GM18498 (cell line): ENCODE measurements at regions not wholly inside any gene's neighbourhood (a gene's known extent, or its start where the extent isn't known, plus 50 kb on each side); places are given as distances from the start of the nearest gene placed in this dataset.

ENCODE experiments used
- ATAC-seq: cut with Tn5 transposase; IDR thresholded peaks from one replicate; pipeline ENCODE4 v1.9.1; 2021; ENCODE audit warnings: mild to moderate bottlenecking, moderate library complexity; ENCODE audit not compliant: unreplicated experiment

DNA sequence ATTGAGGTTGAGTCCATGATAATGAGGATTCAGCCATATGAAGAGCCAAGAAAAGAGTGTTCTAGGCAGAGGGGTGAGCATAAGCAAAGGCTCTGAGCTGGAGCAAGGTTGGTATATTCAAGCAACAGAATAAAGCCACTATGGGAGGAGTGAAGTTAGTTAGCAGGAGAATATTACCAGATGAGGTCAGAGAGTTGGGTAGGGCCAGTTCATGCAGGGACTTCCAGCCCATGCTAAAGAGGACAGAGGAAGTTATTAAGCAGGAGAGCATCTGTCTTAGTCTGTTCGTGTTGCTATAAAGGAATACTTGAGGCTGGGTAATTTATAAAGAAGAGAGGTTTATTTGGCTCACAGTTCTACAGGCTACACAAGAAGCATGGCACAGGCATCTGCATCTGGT lies 57.1 kb upstream of the ATG10 start:
- ATAC-seq, result no peak

- ATAC-seq, result no peak
Observed at GRCh38 chr5:81912933-81913332, 58.9 kb upstream of the ATG10 start.

- peak; percentile 91 for ATAC-seq
Observed at GRCh38 chr5:81909677-81910076, 62.1 kb upstream of the ATG10 start.

GRCh38 chr5:81908771-81909170 lies 63.1 kb upstream of the ATG10 start:
- ATAC-seq, result no peak

DNA sequence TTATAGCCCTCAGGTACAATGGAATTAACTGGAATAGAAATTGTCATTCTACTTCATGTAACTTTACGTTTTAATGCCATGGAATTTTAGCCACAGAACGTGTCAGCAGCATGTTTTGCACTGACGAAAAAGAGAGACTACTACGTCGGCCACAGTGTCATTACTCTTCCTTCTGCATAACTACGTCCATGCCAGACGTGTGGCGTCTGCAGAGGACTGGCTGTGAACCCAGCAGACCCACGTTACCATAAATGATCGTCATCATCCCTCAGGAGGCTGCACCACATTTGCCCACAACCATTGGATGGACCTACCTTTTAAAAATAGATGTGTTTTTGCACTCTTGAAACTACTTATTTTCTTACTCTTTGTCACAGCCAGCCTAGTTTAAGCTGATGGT lies 63.8 kb upstream of the ATG10 start:
- no peak for ATAC-seq

GRCh38 chr5:81907012-81907635 lies 64.7 kb upstream of the ATG10 start:
- ATAC-seq, result no peak

DNA sequence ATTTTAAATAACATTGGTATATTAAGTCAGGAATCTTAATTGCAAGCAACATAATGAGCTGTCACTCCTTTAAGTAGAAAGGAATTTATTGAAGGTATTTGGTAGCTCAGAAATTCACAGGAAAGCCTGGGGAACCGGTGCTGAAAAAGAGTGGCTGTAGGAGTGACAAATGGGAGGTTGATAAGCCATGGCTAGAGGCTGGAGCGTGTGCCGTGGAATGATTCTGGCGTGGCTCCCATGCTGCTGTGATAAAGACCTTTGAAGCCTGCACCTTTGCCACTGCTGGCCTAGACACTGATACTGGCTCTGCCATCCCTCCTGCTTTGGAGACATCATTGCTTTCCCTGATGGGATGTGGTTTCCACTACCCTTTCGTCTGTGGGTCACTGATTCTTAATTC lies 65.7 kb upstream of the ATG10 start:
- no peak for ATAC-seq

- no peak for ATAC-seq
Observed at GRCh38 chr5:81904861-81905260, 67.0 kb upstream of the ATG10 start.

- no peak for ATAC-seq
Observed at GRCh38 chr5:81904166-81904565, 67.7 kb upstream of the ATG10 start.

DNA sequence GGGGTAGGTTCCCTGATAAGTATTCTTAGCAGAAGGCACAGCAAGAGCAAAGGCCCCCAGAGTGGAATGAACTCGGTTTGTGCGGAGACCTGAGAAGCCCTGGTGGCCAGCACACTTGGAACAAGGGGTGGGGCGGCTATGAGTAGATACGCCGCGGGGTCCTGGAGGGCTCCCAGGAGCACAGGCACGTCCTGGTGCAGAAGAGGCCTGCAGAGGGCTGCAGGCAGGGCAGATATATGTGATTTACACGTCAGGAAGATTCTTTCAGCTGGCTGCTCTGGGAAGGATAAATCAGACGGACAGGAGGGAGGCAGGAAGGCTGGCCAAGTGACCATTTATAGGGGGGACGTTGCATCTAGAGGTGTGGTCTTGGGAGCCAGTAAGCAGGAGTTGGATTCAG lies 70.2 kb upstream of the ATG10 start:
- no peak for ATAC-seq

GRCh38 chr5:81899123-81899522 lies 72.7 kb upstream of the ATG10 start:
- no peak for ATAC-seq

- ATAC-seq, result no peak
Observed at GRCh38 chr5:81898403-81898802, 73.4 kb upstream of the ATG10 start.

GRCh38 chr5:81896764-81897163 lies 75.1 kb upstream of the ATG10 start:
- no peak for ATAC-seq

- ATAC-seq, result no peak
Observed at GRCh38 chr5:81895307-81895706, 76.5 kb upstream of the ATG10 start.

GRCh38 chr5:81893961-81894360 lies 77.9 kb upstream of the ATG10 start:
- no peak for ATAC-seq

- no peak for ATAC-seq
Observed at GRCh38 chr5:81884871-81885270, 87.0 kb upstream of the ATG10 start.

DNA sequence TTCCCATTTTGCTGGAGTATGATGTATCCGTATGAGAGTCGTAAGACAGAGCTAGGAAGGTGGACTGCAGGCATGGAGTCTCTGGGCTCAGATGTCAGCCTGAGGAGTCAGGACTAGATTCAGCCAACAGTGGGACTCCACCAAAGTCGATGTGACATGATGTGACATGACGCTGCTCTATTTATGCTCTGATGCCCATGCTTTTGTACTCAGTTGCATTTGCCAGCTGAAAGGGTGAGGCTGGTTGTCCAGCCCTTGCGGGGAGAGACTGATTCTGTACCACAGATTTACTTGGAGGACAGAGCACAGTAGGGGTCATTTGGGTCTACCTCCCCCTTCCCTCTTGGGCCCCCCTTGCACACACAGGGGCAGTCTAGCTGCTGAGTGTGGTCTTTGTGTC lies 88.5 kb upstream of the ATG10 start:
- ATAC-seq, result no peak

- ATAC-seq, result no peak
Observed at GRCh38 chr5:81881595-81881994, 90.2 kb upstream of the ATG10 start.

GRCh38 chr5:81879936-81880335 lies 91.9 kb upstream of the ATG10 start:
- no peak for ATAC-seq

GRCh38 chr5:81878333-81878732 lies 93.5 kb upstream of the ATG10 start:
- no peak for ATAC-seq

GRCh38 chr5:81866994-81867393 lies 104.8 kb upstream of the ATG10 start:
- no peak for ATAC-seq

GRCh38 chr5:81860778-81861177 lies 109.9 kb upstream of the SSBP2 start:
- ATAC-seq, result no peak

DNA sequence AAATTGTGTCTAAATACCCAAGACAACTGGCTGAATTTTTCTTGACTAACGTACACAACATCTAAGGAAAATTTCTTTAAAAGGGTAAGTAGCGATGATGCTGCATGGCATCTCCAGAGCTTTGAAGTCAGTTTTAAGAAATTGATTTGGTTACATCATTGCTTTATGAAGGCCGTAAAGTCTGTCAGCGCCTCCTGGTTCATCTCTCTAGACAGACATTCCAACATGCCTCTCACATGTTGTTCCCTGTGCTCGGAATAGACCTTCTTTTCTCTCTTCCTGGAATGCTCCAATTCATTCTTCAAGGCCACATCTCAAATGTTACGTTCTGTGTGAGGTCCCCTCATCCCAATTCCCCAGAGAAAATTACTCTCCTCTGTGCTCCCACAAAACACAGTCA lies 108.7 kb upstream of the SSBP2 start:
- ATAC-seq, result no peak
